ENCODE measurements at regions not wholly inside any gene's neighbourhood (a gene's known extent, or its start where the extent isn't known, plus 50 kb on each side); places are given as distances from the start of the nearest gene placed in this dataset.

DNA sequence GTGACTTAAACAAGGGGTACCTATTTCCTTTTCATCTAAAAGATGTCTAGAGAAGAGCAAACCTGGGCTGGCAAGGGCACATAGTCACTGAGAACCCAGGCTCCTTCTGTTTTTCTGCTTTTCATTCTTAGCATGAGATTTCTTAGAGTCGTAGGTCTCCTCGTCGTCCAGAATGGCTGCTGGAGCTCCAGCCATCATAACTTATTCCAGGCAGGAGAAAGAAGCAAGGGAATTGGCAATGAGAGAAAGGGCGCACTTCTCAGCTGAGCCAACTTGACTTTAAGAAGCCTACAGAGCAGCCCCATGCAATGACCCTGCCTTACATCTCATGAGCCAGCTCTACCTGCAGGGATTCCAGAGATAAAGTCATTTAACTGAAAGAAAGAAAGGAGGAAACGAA is 213.4 kb downstream of the BMP7 start:
- CTCF ChIA-PET = interaction anchor here (0.5 to 1.1 kb wide), 3 partner anchors 10 to 423 kb away, joined by 3 to 5 read pairs (median 4); no protein-coding TSS in a partner anchor
- Mint-ChIP-seq H3K27me3 (ENCODE audit: insufficient read depth, unreplicated experiment) (peaks cover 23% of the 10 kb centered on the region), H3K9me3 (ENCODE audit: unreplicated experiment) (no peaks in the 10 kb centered on the region), H3K4me3 (ENCODE audit: unreplicated experiment) (no peak overlapping the region), H3K27ac (ENCODE audit: low read depth, unreplicated experiment) (no peak overlapping the region), H3K4me1 (ENCODE audit: insufficient read depth, unreplicated experiment) (peaks cover under 1% of the 10 kb centered on the region), H3K36me3 (ENCODE audit: insufficient read depth, unreplicated experiment) (no peaks in the 10 kb centered on the region)
- intact Hi-C loops (cut with micrococcal nuclease) = no loop called here
- BruUV-seq (replicated peaks) = no TSS peak
- DNase-seq (ENCODE audit: unreplicated experiment) = no peak
- POLR2A ChIA-PET = interaction anchor here (0.9 to 2.5 kb wide), 2 partner anchors 10 to 62 kb away, joined by 3 to 15 read pairs; no protein-coding TSS in a partner anchor
- TF ChIP-seq, protein P1, sequence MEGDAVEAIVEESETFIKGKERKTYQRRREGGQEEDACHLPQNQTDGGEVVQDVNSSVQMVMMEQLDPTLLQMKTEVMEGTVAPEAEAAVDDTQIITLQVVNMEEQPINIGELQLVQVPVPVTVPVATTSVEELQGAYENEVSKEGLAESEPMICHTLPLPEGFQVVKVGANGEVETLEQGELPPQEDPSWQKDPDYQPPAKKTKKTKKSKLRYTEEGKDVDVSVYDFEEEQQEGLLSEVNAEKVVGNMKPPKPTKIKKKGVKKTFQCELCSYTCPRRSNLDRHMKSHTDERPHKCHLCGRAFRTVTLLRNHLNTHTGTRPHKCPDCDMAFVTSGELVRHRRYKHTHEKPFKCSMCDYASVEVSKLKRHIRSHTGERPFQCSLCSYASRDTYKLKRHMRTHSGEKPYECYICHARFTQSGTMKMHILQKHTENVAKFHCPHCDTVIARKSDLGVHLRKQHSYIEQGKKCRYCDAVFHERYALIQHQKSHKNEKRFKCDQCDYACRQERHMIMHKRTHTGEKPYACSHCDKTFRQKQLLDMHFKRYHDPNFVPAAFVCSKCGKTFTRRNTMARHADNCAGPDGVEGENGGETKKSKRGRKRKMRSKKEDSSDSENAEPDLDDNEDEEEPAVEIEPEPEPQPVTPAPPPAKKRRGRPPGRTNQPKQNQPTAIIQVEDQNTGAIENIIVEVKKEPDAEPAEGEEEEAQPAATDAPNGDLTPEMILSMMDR (IDR thresholded peaks at IDR 0.05; ENCODE audit: unreplicated experiment) = no peak

GRCh38 chr20:57053793-57054552 is 212.5 kb downstream of the BMP7 start:
- H3K27me3 Mint-ChIP-seq (ENCODE audit: insufficient read depth, unreplicated experiment) = peaks cover 23% of the 10 kb centered on the region
- no peak overlapping the region for H3K27ac Mint-ChIP-seq (ENCODE audit: low read depth, unreplicated experiment)
- TF ChIP-seq, protein P1 (IDR thresholded peaks at IDR 0.05; ENCODE audit: unreplicated experiment) = no peak
- no peaks in the 10 kb centered on the region for H3K9me3 Mint-ChIP-seq (ENCODE audit: unreplicated experiment)
- BruUV-seq (replicated peaks) = no TSS peak
- intact Hi-C loops (cut with micrococcal nuclease) = no loop called here
- no peak overlapping the region for H3K4me3 Mint-ChIP-seq (ENCODE audit: unreplicated experiment)
- no peaks in the 10 kb centered on the region for H3K4me1 Mint-ChIP-seq (ENCODE audit: insufficient read depth, unreplicated experiment)
- no peak for DNase-seq (ENCODE audit: unreplicated experiment)
- ChIA-PET POLR2A (no interaction called here), CTCF (interaction anchor here (0.5 to 1.1 kb wide), 3 partner anchors 18 to 435 kb away, joined by 3 to 5 read pairs (median 3); no protein-coding TSS in a partner anchor)
- no peaks in the 10 kb centered on the region for H3K36me3 Mint-ChIP-seq (ENCODE audit: insufficient read depth, unreplicated experiment)

- TF ChIP-seq, protein P1 (IDR thresholded peaks at IDR 0.05; ENCODE audit: unreplicated experiment) = no peak
- Mint-ChIP-seq H3K9me3 (ENCODE audit: unreplicated experiment) (no peaks in the 10 kb centered on the region), H3K4me1 (ENCODE audit: insufficient read depth, unreplicated experiment) (peaks cover under 1% of the 10 kb centered on the region), H3K4me3 (ENCODE audit: unreplicated experiment) (no peak overlapping the region), H3K27me3 (ENCODE audit: insufficient read depth, unreplicated experiment) (peaks cover 23% of the 10 kb centered on the region), H3K36me3 (ENCODE audit: insufficient read depth, unreplicated experiment) (no peaks in the 10 kb centered on the region), H3K27ac (ENCODE audit: low read depth, unreplicated experiment) (no peak overlapping the region)
- ChIA-PET POLR2A (no interaction called here), CTCF (no interaction called here)
- no TSS peak for BruUV-seq (replicated peaks)
- no peak for DNase-seq (ENCODE audit: unreplicated experiment)
- intact Hi-C loops (cut with micrococcal nuclease) = no loop called here
Measured at GRCh38 chr20:57055345-57055744, 211.1 kb downstream of the BMP7 start.

DNA sequence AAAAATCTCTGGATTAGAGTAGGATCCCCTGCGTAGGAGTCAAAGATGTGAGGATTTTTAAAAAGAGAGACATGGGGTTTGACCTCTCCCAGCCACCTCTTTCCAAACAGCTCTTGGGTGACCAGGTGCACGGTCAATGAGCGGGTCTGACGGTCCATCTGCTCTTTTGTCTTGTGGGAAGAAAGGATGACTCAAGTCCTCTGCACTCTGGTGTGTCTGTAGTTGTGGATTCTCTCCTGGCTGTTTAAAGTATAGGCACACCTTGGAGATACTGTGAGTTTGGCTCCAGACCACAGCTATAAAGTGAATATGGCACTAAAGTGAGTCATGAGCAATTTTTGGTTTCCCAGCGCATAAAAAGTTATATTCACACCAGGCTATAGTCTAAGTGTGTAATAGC is 209.8 kb downstream of the BMP7 start:
- H3K27me3 Mint-ChIP-seq (ENCODE audit: insufficient read depth, unreplicated experiment) = peaks cover 23% of the 10 kb centered on the region
- TF ChIP-seq, protein P1 (IDR thresholded peaks at IDR 0.05; ENCODE audit: unreplicated experiment) = no peak
- intact Hi-C loops (cut with micrococcal nuclease) = no loop called here
- ChIA-PET CTCF (interaction anchor here (0.7 to 2.8 kb wide), 3 partner anchors 12 to 506 kb away, joined by 3 to 14 read pairs (median 5); no protein-coding TSS in a partner anchor), POLR2A (interaction anchor here (0.6 to 5.7 kb wide), 2 partner anchors 14 to 256 kb away, joined by 3 to 48 read pairs; no protein-coding TSS in a partner anchor)
- no peak overlapping the region for H3K27ac Mint-ChIP-seq (ENCODE audit: low read depth, unreplicated experiment)
- peaks cover 9% of the 10 kb centered on the region for H3K4me1 Mint-ChIP-seq (ENCODE audit: insufficient read depth, unreplicated experiment)
- H3K36me3 Mint-ChIP-seq (ENCODE audit: insufficient read depth, unreplicated experiment) = no peaks in the 10 kb centered on the region
- DNase-seq (ENCODE audit: unreplicated experiment) = no peak
- no TSS peak for BruUV-seq (replicated peaks)
- no peak overlapping the region for H3K4me3 Mint-ChIP-seq (ENCODE audit: unreplicated experiment)
- no peaks in the 10 kb centered on the region for H3K9me3 Mint-ChIP-seq (ENCODE audit: unreplicated experiment)
